Spleen (tissue), 11 donors: ENCODE measurements at regions not wholly inside any gene's neighbourhood (a gene's known extent, or its start where the extent isn't known, plus 50 kb on each side); places are given as distances from the start of the nearest gene placed in this dataset.

ENCODE experiments used
- DNase-seq: peaks from one replicate; pipeline ENCODE4 v3.0.0-alpha.2; 2020
- H3K27ac ChIP-seq, 8 donors: fragments of 200-600 bp; sonication (generic) in 7 of 8; 1 replicate in 4 of 8; 2 replicates in 4 of 8; pipeline versions ENCODE4 v1.5.0 to v1.8.0; 2016 to 2021; ENCODE audit warnings: inconsistent platforms in 4 of 8, mild to moderate bottlenecking in 4 of 8, moderate library complexity in 1 of 8
- H3K27me3 ChIP-seq, 7 donors: fragments of 200-600 bp; sonication (generic) in 6 of 7; replicated peaks in 1 of 7; 1 replicate in 4 of 7; 2 replicates in 3 of 7; pipeline versions ENCODE4 v1.5.0 to v1.8.0; 2016 to 2021; ENCODE audit warnings: inconsistent platforms in 3 of 7, mild to moderate bottlenecking in 1 of 7
- H3K36me3 ChIP-seq, 6 donors: fragments of 200-600 bp; sonication (generic) in 5 of 6; 1 replicate in 4 of 6; 2 replicates in 2 of 6; pipeline versions ENCODE4 v1.5.0 to v1.8.0; 2016 to 2021; ENCODE audit warnings: inconsistent platforms in 2 of 6
- H3K4me1 ChIP-seq, 6 donors: fragments of 200-600 bp; sonication (generic) in 5 of 6; 1 replicate in 3 of 6; 2 replicates in 3 of 6; pipeline versions ENCODE4 v1.5.0 to v1.8.0; 2016 to 2021; ENCODE audit warnings: inconsistent platforms in 3 of 6
- H3K4me3 ChIP-seq, 8 donors: fragments of 200-600 bp; sonication (generic) in 7 of 8; 1 replicate in 4 of 8; 2 replicates in 4 of 8; pipeline versions ENCODE4 v1.5.0 to v1.8.0; 2016 to 2021; ENCODE audit warnings: inconsistent platforms in 4 of 8, mild to moderate bottlenecking in 4 of 8, moderate library complexity in 2 of 8
- H3K9me3 ChIP-seq, 8 donors: fragments of 200-600 bp; sonication (generic) in 7 of 8; 1 replicate in 4 of 8; 2 replicates in 4 of 8; pipeline versions ENCODE4 v1.5.0 to v1.8.0; 2016 to 2021; ENCODE audit warnings: inconsistent platforms in 4 of 8
- POLR2A ChIP-seq, 3 donors: fragments of 450-650 bp; IDR thresholded peaks; one replicate each; pipeline ENCODE4 v1.5.1; 2017; ENCODE audit warnings: antibody characterized with exemption in 3 of 3, mild to moderate bottlenecking in 1 of 3
- POLR2AphosphoS5 ChIP-seq, 3 donors: sonication (generic); formaldehyde crosslinking; IDR thresholded peaks; one replicate each; pipeline ENCODE4 v1.5.1; 2017; ENCODE audit warnings: antibody characterized with exemption in 3 of 3
- WGBS, 5 donors: extraction: QIAGEN DNeasy Blood & Tissue Kit in 3 of 5; methylation state at CpG; one replicate each; pipeline versions ENCODE4 v1.1.5 to v1.1.7; 2013 to 2018; 5-methylcytosine and 5-hydroxymethylcytosine counted together
- intact Hi-C: fragments of 100-400 bp; cut with DNase I; formaldehyde crosslinking; loops from one replicate; pipeline ENCODE4 v1.15.0; 2023; ENCODE audit warnings: low total_unique reads
- TF ChIP-seq, protein P1 (sequence below), 11 experiments: fragments of 200-600 bp in 7 of 11; fragments of 450-650 bp in 4 of 11; sonication (generic) in 4 of 11; IDR thresholded peaks in 8 of 11; conservative IDR thresholded peaks in 3 of 11; 1 replicate in 7 of 11; 2 replicates in 4 of 11; pipeline versions ENCODE4 v1.4.0 to v1.8.0; 2016 to 2021; ENCODE audit warnings: antibody characterized with exemption in 11 of 11, inconsistent platforms in 4 of 11, mild to moderate bottlenecking in 1 of 11
- donor health status: healthy with polysubstance abuse.
- donor health status: DM: no; HTN: no; CAD: no; lungs with moderate emphysema.
- donor health status: DM: no; HTN: no; CAD: no.
- donor health status: Bipolar disorder and iron deficiency.
- donor health status: healthy.
- donor health status: DM: no; HTN: no; CAD: no.
- donor health status: DM: yes; HTN: yes; CAD: no.

DNA sequence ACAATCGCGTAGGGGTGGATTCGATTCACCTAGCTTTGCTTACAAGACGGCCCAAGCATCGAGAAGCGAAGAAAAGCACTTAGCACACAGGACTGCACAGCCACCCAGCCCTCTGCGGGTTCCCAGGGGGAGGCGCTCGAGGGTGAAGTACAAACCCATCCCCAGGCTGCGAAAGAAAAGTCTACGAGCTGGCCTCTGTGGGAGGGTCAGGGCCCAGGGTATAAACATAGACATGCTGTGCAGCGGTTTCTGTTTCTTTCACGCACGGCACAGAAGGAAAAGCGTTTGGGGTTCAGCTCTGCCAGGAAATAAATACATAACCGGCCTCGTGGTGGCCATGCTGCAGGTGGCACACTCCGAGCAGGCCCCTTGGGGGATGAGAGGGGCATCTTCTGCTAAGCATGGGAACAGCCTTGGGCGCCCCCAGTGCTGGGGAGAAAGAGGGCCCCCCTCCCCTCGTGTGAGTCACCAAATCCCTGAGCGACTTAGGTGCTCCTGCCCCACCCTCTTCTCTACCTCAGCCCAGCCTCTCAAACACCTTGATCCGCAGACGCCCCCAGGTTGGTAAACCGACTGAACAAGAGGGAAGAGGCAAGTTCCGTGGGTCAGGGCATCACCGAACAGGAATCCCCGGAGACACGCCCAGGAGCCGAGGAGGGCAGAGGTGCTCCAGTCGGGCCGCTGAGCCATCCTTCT, 91.6 kb upstream of the RIPOR2 start:
- H3K9me3 ChIP-seq: no peaks in the 10 kb centered on the region
- peak overlapping the region in 6 of 8 donors; percentile 27 to 84 (median 65) for H3K27ac ChIP-seq
- TF ChIP-seq POLR2AphosphoS5 (IDR thresholded peaks at IDR 0.05) (peak; percentile 35 to 60 (median 49)), POLR2A (IDR thresholded peaks at IDR 0.05) (no peak)
- TF ChIP-seq, protein P1, sequence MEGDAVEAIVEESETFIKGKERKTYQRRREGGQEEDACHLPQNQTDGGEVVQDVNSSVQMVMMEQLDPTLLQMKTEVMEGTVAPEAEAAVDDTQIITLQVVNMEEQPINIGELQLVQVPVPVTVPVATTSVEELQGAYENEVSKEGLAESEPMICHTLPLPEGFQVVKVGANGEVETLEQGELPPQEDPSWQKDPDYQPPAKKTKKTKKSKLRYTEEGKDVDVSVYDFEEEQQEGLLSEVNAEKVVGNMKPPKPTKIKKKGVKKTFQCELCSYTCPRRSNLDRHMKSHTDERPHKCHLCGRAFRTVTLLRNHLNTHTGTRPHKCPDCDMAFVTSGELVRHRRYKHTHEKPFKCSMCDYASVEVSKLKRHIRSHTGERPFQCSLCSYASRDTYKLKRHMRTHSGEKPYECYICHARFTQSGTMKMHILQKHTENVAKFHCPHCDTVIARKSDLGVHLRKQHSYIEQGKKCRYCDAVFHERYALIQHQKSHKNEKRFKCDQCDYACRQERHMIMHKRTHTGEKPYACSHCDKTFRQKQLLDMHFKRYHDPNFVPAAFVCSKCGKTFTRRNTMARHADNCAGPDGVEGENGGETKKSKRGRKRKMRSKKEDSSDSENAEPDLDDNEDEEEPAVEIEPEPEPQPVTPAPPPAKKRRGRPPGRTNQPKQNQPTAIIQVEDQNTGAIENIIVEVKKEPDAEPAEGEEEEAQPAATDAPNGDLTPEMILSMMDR (IDR thresholded peaks at IDR 0.05 in 8 of 11, conservative IDR thresholded peaks at IDR 0.05 in 3 of 11): peak in 10 of 11 experiments; percentile 15 to 70 (median 48)
- no peaks in the 10 kb centered on the region for H3K27me3 ChIP-seq
- intact Hi-C loops: no loop called here
- H3K4me1 ChIP-seq: peaks cover 0 to 38% (median 19%) of the 10 kb centered on the region in 6 donors
- DNase-seq: peak; percentile 89
- 37 to 61% (median 47%) methylated on average over 22 to 31 of the region's 31 CpGs for WGBS, 5 donors
- H3K4me3 ChIP-seq: peak overlapping the region in 4 of 8 donors; percentile 6 to 58 (median 16)
- peaks cover 0 to 13% (median 0%) of the 10 kb centered on the region in 6 donors for H3K36me3 ChIP-seq

DNA sequence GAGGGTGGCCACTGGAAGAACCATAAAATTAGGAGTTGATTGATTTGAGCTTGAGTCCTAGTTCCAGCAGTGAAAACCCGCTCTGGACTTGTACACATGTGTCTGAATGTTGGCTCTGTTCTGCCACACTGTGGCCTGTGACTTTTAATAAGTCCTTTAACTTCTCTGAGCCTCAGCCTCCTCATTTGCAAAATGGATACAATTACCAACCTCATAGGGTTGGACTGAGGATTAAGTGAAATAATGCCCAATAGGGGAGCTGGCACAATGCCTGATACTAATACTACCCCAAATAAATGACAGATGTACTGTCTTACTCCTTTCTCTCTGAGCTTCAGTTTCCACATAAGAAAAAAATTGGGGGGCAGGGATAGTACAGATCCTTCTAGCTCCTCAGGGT, 92.6 kb upstream of the RIPOR2 start:
- no peak for DNase-seq
- Histone ChIP-seq H3K36me3 (peaks cover 0 to 10% (median 0%) of the 10 kb centered on the region in 6 donors), H3K4me1 (peaks cover 0 to 44% (median 19%) of the 10 kb centered on the region in 6 donors), H3K4me3 (no peak overlapping the region), H3K27ac (peak overlapping the region in 2 of 8 donors; percentile 78 to 84), H3K9me3 (no peaks in the 10 kb centered on the region), H3K27me3 (no peaks in the 10 kb centered on the region)
- WGBS, 5 donors: 91 to 100% (median 94%) methylated on average over 1 of the region's 1 CpG
- intact Hi-C loops: no loop called here
- TF ChIP-seq POLR2AphosphoS5 (IDR thresholded peaks at IDR 0.05) (no peak), POLR2A (IDR thresholded peaks at IDR 0.05) (no peak)
- TF ChIP-seq, protein P1 (IDR thresholded peaks at IDR 0.05 in 8 of 11, conservative IDR thresholded peaks at IDR 0.05 in 3 of 11): no peak

DNA sequence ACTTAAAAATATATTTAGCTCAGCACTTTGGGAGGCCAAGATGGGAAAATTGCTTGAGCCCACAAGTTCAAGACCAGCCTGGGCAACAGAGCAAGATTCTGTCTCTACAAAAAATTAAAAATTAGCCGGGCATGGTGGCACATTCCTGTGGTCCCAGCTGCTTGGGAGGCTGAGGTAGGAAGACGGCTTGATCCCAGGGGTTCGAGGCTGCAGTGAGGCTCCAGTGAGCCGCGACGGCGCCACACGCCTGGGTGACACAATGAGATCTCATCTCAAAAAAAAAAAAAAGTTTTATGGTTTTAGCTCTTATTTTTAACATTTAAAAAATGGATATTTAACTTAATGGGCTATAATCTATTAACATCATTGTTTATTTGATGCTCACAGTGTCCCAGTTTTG, 97.2 kb upstream of the RIPOR2 start:
- no peak overlapping the region for H3K27ac ChIP-seq
- DNase-seq: no peak
- H3K27me3 ChIP-seq: no peaks in the 10 kb centered on the region
- no peak overlapping the region for H3K4me3 ChIP-seq
- 80 to 91% (median 82%) methylated on average over 8 of the region's 8 CpGs for WGBS, 5 donors
- no peaks in the 10 kb centered on the region for H3K36me3 ChIP-seq
- peaks cover 15 to 55% (median 36%) of the 10 kb centered on the region in 6 donors for H3K4me1 ChIP-seq
- TF ChIP-seq, protein P1 (IDR thresholded peaks at IDR 0.05 in 8 of 11, conservative IDR thresholded peaks at IDR 0.05 in 3 of 11): no peak
- TF ChIP-seq POLR2AphosphoS5 (IDR thresholded peaks at IDR 0.05) (no peak), POLR2A (IDR thresholded peaks at IDR 0.05) (no peak)
- intact Hi-C loops: no loop called here
- no peaks in the 10 kb centered on the region for H3K9me3 ChIP-seq

DNA sequence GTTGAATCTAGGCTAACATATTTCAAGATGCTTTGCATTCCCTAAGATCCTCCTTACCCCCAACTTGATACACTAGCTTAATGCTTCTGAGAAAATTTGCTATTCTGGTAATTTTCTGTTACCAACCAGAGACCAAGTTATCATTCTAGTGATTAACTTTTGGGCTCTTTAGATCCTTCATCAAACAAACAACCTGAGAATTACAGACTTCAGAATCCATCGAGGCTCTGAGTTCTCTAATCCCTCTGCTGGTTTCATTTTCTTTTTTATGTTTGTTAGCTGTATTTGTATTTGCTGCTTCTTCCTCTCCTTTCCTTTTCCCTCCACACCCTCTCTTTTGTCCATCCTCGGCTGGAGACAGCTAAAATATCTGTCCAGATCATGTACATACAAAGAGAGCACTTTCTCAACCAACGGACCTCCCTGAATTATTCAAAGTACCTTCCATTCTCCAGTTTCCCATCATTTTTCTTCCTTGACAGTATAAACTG, 98.7 kb upstream of the RIPOR2 start:
- 5 to 11% (median 7%) methylated on average over 3 of the region's 3 CpGs for WGBS, 5 donors
- H3K4me1 ChIP-seq: peaks cover 19 to 67% (median 44%) of the 10 kb centered on the region in 6 donors
- no peak for DNase-seq
- H3K4me3 ChIP-seq: peak overlapping the region in 7 of 8 donors; percentile 1 to 60 (median 24)
- TF ChIP-seq, protein P1 (IDR thresholded peaks at IDR 0.05 in 8 of 11, conservative IDR thresholded peaks at IDR 0.05 in 3 of 11): no peak
- TF ChIP-seq POLR2AphosphoS5 (IDR thresholded peaks at IDR 0.05) (no peak), POLR2A (IDR thresholded peaks at IDR 0.05) (no peak)
- no peaks in the 10 kb centered on the region for H3K36me3 ChIP-seq
- H3K27ac ChIP-seq: peak overlapping the region; percentile 53 to 88 (median 76)
- peaks cover 0 to 3% (median 0%) of the 10 kb centered on the region in 8 donors for H3K9me3 ChIP-seq
- H3K27me3 ChIP-seq: no peaks in the 10 kb centered on the region
- intact Hi-C loops: no loop called here
